HG02970 (cell line): ENCODE measurements at regions not wholly inside any gene's neighbourhood (a gene's known extent, or its start where the extent isn't known, plus 50 kb on each side); places are given as distances from the start of the nearest gene placed in this dataset.

Experiments
- ATAC-seq: cut with Tn5 transposase; IDR thresholded peaks from one replicate; pipeline ENCODE4 v1.9.1; 2021; ENCODE audit warnings: mild to moderate bottlenecking, moderate library complexity, moderate number of reproducible peaks; ENCODE audit not compliant: unreplicated experiment, low FRiP score

DNA sequence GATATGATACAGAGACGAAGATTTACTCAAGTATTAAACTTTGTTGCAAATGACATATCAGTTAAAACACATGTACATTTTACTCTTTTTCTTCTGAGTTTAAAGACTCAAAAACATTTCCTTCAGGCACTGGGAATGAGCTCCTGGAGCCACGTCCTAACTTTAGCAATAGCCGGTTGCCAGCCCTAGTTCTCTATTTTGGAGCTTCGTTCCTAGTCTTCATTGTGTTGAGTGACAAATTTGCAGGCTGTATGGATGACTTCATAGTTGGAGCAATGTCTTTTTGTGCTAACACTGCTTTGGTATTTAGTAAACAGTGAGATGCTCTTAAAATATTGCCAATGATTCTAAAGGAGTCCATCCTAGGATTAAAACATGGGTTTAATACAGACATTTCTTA lies 190.9 kb downstream of the FAT4 start:
- no peak for ATAC-seq

DNA sequence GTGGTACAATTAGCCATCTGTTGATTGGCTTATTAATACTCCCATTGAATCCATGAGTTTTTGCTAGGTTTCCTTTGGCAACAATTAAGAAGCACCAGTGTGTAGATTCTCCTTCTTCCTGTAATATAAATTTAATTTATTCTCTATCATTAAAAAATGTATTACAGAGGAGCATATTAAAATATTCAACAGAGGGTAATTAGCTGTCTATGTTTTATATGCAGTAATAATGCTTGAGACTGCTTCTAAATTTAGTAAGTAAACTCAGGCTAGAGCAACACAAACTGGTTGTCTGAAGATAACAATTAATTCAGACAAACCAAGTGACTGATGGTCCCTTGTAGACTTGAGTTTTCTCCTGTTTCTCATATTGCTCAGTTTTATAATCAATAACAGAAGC lies 192.4 kb downstream of the FAT4 start:
- no peak for ATAC-seq

DNA sequence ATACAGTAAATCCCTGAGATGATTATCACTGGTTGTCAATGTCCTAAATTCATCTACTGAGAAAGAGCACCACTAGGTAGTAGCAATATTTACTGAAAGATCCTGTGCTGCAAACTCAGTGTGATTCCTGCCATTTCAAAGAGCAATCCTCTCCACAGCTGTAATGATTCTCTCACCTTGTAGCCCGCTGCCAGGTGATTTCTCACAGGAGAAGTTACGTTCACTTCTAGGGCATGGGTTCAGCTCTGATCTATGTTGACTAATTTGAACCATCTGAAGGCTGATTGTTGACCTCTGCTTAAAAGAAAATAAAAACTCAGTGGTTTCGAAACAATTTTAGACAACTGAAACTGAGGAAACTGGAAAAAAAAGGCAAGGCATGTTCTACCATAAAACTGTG lies 197.0 kb downstream of the FAT4 start:
- no peak for ATAC-seq

DNA sequence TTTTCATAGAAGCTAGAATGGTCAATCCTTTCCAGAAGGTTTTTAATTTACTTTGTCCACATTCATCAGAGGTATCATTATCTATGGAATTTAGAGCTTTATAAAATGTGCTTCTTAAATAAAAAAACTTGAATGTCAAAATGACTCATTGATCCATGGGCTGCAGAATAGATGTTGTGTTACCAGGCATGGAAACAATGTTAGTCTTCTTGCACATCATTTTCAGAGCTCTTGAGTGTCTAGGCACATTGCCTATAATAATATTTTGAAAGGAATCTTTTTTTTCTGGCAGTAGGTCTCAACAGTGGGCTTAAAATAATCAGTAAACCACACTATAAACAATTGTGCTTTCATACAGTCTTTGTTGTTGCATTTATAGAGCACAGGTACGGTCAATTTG lies 200.3 kb downstream of the FAT4 start:
- ATAC-seq = no peak

DNA sequence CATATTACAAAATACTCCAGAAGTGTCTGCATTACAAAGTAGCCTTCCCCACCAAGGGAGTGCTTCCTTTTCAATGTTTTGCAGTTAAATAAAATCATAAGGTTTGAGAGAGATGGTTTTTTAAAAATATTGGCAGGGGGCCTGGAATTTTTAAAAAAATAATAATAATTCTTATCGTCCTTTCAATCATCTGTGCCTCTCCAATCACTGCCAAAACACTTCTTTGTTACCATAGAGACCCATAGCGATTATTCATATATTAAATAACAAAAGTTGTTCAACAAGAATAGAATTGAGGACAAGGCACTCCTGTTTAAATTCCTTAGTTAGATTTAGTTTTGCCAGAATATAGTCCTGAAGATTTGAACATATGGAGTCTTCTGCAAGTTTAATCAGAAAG lies 203.1 kb downstream of the FAT4 start:
- no peak for ATAC-seq

DNA sequence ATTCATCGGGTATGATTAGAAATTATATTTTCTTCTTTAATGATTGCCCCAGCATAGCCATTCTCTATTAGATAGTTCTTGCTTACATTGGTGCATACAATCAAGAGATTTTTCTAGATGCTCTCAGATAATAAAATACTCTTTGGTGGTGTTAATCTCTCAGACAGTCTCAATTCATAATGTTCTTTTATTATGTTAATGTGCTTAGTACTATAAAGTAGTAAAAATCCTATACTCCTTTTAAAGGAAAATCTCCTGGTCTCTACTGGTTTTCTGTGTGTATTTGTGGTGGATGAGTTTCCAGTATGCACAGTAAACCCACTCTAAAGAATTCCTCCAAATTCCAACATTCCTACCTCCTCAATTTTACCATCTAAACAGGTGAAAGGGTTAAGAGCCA lies 203.5 kb downstream of the FAT4 start:
- ATAC-seq = no peak

DNA sequence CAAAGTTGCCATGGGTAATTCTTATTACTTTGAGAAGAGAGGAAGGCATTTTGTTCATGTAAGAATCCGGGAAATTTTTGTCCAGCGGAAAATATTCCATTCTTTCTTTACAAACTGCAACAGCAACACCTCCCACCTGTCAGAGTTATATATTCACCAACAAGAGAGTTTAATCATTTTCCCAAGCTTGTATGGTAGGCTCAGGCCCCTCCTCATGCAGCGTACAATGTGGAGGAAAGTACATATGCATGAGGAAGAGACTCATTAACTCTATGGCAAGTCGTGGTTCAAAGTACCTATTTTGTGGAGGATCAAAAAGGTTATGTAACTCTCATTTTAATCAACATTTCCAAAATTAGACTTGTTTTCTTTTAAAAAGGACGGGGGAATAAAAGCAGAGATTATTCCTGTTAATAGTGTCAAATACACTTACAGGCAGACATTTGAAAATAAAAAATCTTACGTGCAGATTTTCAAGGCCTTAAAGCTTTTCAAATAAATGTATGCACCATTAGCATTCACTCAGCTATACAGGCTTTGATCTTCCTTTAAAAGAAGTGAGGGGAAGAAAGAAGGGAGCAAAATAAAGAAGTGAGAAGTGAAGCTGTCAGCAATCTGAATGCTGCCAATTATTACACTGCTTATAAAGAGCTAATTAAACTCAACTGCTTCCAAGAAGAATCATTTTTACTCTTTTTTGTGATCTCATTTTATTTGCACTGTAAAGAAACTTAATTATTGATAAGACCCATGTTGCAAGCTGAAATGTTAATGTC lies 204.8 kb downstream of the FAT4 start:
- no peak for ATAC-seq

DNA sequence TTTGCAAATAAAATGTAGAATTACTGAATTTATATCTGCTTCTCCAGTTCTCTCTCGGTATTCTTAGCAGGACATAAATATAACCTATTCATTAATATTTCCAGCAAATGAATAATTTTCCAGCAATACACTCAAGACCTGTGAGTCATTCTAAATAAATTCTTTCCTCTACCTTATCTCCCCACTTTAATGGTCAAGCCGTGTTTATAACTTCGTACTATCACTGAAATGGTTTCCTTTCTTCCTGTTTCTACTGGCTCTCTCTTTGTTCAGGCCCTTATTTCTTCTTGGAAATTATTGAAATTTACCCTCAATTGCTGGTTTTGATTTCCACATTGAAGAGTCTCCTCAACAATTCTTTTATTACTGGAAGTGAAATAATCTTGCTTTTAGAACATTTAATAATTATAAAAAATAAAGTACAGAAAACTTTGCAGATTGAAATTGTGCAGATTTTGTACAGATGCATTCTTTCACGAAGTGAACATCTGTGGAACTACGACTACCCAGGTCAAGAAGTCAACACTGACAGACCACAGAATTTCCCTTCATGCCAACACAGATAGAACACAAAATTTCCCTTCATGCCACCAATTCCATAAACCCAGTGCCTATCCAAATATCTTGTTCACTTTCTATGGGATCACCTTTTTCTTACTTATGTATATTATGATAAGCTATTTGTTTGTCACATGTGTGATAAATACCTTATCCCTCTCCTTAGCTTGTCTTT lies 205.7 kb downstream of the FAT4 start:
- ATAC-seq = no peak

DNA sequence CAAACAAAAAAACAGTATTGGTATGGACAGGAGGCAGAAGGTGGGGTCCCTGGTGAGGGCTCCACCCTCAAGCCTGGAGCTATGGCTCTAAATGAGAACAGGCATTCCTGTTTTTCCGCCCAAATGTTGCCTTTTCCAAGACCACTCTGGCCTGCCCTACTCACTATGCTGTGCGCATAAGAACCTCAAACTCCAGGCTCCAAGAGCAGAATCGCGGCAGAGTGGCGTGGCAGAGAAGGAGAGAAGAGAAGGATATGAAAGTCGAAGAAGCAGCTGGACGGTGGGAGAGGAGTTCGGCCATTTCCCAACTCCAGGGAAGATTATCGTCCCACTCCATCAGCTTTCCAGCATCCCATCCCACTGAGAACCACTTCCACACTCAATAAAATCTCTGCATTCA lies 207.8 kb downstream of the FAT4 start:
- no peak for ATAC-seq

DNA sequence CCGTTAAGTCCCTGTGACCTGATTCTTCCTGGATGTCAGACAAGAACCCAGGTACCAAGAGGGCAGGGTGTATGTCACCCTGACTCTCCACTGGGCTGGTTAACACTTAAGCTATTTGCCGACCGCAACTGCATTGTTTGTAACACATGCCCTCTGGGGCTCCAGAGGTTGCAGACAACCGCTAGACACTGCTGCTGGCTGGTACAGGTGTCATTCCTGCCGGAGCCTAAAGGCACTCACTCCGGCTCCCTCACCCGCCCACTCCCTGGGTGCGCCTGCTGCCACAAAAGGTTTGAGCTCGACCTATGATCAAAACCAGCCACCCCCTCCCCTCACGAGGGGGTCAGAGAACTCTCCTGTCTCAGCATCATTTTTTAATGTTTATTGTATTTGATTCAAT lies 208.2 kb downstream of the FAT4 start:
- no peak for ATAC-seq

DNA sequence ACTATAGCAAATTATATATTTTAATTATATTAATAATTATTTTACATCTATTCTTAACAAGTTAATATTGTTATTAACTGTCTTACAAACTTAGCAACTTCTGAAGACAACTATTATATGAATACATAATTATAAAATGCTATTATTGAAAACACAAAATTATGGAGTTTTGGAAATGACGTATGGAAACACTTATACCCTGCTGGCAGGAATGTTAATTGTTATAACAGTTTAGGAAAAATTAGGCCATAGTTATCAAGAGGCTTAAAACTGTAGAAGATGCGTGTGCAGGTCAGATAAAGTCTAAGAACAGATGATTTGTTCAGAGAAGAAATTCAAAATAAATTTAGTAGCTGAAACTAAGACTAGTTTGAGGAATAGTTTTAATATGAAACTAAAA lies 211.7 kb downstream of the FAT4 start:
- no peak for ATAC-seq

DNA sequence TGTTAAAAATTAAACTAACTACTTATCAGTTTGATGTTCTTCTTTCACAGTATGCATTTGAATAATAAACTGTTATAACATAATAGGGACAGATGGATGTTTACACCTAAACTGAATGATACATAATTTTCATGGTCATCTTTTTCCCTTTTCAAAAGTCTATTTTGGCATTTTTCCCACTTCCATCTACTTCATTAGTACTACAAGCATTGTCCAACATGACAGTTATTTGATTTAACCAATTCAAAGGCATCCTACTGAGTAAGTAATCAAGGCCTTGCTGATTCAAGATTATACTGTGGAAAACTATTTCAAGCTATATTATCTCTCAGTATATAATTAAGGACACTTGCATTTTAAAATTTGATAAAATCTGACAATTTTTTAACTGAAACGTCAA lies 212.9 kb downstream of the FAT4 start:
- no peak for ATAC-seq

DNA sequence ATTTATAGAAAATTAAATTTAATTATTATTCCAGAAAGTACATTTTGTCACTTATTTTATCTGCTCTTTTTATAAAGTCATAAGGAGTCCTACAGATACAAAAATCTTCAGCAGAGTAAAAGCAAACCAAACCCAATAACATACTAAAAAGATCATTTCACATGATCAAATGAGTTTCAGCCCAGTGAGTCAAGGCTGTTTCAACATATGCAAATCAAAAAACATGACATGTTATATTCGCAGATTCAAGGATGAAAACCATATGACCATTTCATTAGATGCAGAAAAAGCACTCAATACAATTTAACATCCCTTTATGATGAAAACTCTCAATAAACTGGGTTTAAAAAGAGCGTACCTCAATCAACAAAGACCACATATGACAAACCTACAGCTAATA lies 214.3 kb downstream of the FAT4 start:
- no peak for ATAC-seq

DNA sequence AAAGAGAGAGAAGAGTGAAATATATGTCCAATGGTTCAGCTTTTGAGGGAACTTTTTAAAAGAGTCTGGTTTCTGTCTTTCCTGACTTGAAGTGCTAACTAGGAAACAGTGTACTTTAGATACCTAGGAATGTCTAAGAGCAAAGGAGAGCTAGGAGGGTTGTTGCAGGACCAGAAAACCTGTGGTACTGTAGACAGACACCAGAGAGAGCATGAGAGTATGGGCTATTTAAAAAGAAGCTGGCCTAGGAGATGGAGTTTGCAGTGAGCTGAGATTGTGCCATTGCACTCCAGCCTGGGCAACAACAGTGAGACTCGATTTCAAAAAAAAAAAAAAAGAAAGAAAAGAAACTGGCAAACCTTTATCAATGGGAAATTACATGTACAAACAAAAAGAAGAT lies 223.9 kb downstream of the FAT4 start:
- ATAC-seq = no peak

DNA sequence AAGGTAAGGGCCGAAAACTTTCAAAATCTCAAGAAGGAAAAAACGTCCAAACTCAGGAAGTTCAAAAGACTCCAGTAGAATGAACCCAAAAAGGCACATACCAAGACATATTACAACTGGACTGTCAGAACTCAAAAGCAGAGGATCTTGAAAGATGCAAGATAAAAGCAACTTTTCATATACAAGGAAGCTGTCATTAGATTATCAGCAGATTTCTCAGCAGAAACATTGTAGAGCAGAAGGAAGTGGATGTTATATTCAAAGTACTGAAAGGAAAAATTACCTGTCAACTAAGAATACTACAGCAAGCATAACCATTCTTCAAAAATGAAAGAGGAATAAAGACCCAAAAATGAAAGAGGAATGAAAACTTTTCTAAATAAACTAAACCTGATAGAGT lies 224.9 kb downstream of the FAT4 start:
- ATAC-seq = no peak

DNA sequence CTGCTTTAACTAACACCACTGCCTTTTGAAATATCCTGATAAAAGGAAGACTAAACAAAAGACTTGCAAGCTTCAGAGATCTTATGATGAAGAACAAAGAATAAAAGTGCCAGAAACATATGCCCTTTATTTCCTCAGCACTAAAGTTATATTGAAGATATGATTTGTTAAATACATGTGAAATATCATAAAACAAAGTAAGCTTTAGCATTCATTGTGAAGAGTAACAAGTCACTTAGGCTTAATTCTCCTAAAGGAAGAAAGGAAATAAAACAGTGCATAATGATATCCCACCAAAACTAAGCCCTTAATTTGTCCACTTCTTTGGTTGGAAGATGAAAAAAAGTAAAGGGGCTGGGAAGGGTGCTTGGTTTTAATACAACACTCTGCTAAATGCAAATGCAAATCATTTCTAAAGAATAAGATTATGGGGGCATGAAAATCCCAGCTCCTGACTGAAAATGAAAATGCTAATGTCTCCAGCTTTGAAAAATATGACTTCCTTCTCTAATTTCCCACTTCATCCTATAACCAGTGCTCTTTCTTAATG lies 227.2 kb downstream of the FAT4 start:
- ATAC-seq = no peak

DNA sequence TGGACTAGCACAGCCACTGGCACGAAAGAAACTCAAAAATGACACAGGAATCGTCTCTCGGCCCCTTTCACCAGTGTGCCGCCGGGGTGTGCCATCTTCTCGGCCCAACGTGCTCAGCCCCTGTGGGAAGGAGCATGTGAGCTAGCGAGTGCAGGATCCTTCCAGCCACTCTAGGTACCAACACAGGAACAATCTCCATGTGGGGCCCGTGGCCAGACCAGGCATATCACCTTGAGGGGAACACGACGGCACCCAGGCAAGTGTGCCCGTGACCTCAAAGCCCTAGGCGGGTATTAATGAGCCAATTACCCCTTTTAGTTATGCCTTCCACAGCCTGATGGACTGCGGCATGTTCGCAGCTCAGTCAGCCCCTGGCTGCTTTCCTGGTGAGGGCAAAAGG lies 231.5 kb downstream of the FAT4 start:
- ATAC-seq = no peak

DNA sequence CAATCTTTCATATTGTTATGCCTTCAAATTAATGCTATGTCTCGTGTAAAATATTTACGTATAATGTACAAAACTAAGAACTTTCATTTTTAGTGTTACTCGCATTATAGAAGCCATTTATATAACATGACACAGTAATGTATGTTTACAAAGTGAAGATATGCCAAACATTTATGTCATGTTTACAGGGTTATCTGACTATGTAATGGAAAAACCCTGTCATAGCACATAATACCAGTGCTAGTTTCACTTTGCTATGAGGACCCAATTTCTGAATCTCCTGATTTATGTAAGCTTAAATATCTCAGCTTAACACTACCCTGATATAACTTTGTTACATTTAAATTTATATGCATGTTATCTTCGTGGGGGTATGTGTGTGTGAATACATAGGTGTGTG lies 233.1 kb downstream of the FAT4 start:
- no peak for ATAC-seq

DNA sequence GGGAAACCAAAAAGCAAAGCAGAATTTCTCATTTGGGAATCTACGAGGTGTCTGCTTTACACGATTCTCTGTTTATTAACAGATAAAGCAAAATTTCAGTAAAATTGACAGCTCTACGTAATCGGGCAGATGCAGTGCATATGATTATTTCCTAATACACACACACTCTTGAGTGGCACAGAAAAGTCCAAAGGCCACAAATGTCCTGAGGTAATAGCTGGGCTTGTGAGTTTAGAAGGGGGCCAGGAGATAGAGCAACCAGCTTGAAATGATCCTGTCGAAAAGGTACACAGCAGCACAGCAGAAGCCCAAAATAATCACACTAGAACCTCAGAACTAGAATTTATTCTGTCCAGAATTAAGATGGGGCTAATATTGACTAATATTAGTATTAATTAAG lies 236.0 kb downstream of the FAT4 start:
- ATAC-seq = no peak

DNA sequence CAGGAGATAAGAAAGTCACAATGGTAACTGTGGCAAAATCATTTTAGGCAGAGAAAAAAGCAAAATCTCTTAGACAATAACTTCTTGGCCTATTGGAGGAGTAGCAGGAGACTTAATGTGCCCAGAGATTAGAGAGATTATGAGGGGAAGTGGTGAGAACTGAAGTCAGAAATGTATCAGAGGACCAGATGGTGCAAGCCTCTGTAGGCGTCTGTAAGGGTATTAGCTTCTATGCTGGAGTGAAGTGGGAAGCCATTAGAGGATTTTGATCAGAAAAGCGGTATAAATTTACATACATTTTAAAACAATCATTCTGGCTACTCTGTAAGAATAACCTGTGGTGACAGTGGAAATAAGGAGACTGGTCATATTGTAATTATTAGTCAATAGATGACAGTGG lies 236.7 kb downstream of the FAT4 start:
- ATAC-seq = no peak

DNA sequence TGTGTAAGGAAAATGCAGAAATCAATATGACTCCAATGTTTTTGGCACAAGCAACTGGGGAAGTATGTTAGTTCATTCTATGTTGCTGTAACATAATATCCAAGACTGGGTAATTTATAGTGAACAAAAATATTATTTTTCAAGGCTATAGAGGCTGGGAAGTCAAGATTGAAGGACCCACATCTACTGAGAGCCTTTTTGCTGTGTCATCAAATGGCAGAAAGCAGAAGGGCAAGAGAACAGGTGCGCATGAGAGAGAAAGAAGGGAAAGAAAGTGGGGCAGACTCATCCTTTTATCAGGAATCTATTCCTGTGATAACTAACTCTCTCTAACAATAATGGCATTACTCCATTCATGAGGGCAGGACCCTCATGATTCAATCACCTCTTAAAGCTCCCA lies 237.2 kb downstream of the FAT4 start:
- ATAC-seq = no peak

DNA sequence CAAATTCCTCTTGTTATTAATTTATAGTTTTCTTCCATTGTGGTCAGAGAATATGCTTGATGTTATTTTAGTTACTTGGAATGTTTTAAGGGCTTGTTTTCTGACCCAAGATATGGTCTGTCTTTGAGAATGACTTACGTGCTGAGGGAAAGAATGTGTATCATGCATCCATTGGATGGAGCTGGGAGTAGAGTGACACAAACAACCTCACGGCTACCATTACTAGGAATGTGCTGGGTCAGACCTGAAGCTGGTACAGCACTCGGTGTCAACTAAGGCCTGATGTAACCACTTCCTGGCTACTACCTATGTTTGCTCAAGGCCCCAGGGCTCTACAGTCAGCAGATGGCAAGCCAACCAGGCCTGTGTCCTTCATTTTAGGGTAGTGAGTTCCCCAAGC lies 257.8 kb downstream of the FAT4 start:
- ATAC-seq = no peak
